Lower leg skin (tissue), 4 donors: ENCODE measurements at regions not wholly inside any gene's neighbourhood (a gene's known extent, or its start where the extent isn't known, plus 50 kb on each side); places are given as distances from the start of the nearest gene placed in this dataset.
"Not testable (repeated sequence)": the region's sequence is repeated elsewhere in the genome, so short reads cannot be mapped to it uniquely, and the experiment has no call there.

Experiments used
- DNase-seq, 2 donors: peaks; one replicate each; pipeline ENCODE4 v3.0.0-alpha.2; 2019; ENCODE audit warnings: low spot score in 2 of 2
- H3K4me3 ChIP-seq: fragments of 200-600 bp; sonication (generic); 2 replicates; pipeline ENCODE4 v1.5.1; 2017; ENCODE audit warnings: mild to moderate bottlenecking, low read depth; ENCODE audit not compliant: poor library complexity, severe bottlenecking
- POLR2A ChIP-seq, 2 donors: fragments of 450-650 bp; IDR thresholded peaks; one replicate each; pipeline ENCODE4 v1.6.1; 2016 to 2017; ENCODE audit warnings: antibody characterized with exemption in 2 of 2, mild to moderate bottlenecking in 1 of 2, moderate library complexity in 1 of 2
- WGBS, 2 donors: methylation state at CpG; one replicate each; pipeline ENCODE4 v1.1.5; 2018; 5-methylcytosine and 5-hydroxymethylcytosine counted together
- intact Hi-C: fragments of 100-400 bp; cut with DNase I; formaldehyde crosslinking; loops from one replicate; pipeline ENCODE4 v1.15.0; 2023; ENCODE audit warnings: low total_unique reads
- TF ChIP-seq, protein P1 (sequence below), 3 donors: fragments of 450-650 bp; IDR thresholded peaks; one replicate each; pipeline ENCODE4 v1.5.1; 2016; ENCODE audit warnings: antibody characterized with exemption in 3 of 3, mild to moderate bottlenecking in 3 of 3, moderate library complexity in 2 of 3

DNA sequence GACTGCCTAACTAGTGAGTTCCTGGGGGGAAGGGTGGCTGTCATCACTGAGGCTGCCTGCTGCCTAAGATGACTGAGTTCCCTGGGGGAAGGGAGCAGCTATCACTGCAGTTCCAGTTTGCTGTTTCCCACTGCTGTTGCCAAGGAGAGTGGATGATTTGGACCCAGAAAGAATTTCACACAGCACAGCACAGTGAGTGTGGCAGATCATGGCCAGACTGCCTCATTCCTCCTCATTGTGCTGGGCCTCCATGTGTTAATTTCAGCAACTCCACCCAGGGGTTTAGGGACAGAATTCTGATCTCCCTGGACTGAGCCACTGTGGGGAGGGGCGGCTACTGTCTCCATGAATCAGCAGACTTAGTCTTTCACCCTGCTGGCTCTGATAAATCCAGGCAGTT is 125.0 kb downstream of the TEX13C start:
- no peak for DNase-seq
- no peak overlapping the region for H3K4me3 ChIP-seq
- intact Hi-C loops: no loop called here
- WGBS, 2 donors: 29 to 63% methylated on average over 1 of the region's 1 CpG
- TF ChIP-seq, protein P1, sequence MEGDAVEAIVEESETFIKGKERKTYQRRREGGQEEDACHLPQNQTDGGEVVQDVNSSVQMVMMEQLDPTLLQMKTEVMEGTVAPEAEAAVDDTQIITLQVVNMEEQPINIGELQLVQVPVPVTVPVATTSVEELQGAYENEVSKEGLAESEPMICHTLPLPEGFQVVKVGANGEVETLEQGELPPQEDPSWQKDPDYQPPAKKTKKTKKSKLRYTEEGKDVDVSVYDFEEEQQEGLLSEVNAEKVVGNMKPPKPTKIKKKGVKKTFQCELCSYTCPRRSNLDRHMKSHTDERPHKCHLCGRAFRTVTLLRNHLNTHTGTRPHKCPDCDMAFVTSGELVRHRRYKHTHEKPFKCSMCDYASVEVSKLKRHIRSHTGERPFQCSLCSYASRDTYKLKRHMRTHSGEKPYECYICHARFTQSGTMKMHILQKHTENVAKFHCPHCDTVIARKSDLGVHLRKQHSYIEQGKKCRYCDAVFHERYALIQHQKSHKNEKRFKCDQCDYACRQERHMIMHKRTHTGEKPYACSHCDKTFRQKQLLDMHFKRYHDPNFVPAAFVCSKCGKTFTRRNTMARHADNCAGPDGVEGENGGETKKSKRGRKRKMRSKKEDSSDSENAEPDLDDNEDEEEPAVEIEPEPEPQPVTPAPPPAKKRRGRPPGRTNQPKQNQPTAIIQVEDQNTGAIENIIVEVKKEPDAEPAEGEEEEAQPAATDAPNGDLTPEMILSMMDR (IDR thresholded peaks at IDR 0.05): no peak
- TF ChIP-seq POLR2A (IDR thresholded peaks at IDR 0.05): no peak

DNA sequence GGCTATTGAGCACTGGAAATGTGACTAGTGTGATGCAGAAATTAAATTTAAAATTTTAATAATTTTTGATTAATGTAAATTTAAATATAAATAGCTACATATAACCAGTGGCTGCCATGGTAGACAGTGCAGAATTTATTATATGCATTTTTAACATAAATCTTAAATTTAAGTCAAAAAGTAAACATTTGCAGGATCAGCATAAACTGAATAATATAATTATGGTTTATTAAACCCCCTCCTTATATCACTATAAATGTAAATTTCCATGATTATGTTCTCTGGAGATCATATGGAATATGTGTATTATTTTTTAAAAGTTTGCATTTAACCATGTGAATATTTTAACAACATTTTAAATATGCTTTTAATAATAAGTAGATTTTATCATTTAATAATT is 155.8 kb downstream of the TEX13C start:
- TF ChIP-seq, protein P1 (IDR thresholded peaks at IDR 0.05): no peak
- no peak for TF ChIP-seq POLR2A (IDR thresholded peaks at IDR 0.05)
- DNase-seq: no peak
- no peak overlapping the region for H3K4me3 ChIP-seq
- intact Hi-C loops: no loop called here

- intact Hi-C loops: no loop called here
- no peak overlapping the region for H3K4me3 ChIP-seq
- DNase-seq: no peak
- WGBS, 2 donors: 83 to 86% methylated on average over 2 of the region's 2 CpGs
- no peak for TF ChIP-seq POLR2A (IDR thresholded peaks at IDR 0.05)
- TF ChIP-seq, protein P1 (IDR thresholded peaks at IDR 0.05): no peak
Observed at GRCh38 chrX:125492439-125492838, 172.8 kb downstream of the TEX13C start.

GRCh38 chrX:125493004-125493403 is 173.3 kb downstream of the TEX13C start:
- 46 to 53% methylated on average over 2 of the region's 2 CpGs for WGBS, 2 donors
- intact Hi-C loops, H3K4me3 ChIP-seq, DNase-seq: not testable (repeated sequence)

DNA sequence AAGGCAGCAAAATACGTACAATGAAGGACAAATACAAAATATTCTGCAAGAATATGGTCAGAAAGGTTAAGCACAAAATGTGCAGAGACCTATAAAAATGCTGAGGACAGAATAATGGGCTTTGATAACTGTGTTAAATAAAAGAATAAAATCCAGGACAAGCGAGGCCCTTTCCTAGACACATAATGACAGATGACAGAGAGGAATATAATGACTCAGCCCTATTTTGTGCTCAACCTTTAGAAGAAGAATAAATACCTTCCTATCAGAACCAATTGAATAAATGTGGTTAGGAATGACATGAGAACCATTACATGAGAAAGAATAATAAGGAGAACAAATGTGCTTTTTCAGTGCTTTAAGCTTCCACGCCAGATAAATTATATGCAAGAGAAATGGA is 178.0 kb downstream of the TEX13C start:
- intact Hi-C loops: no loop called here
- WGBS, 2 donors: 64 to 82% methylated on average over 3 of the region's 3 CpGs
- no peak overlapping the region for H3K4me3 ChIP-seq
- TF ChIP-seq POLR2A (IDR thresholded peaks at IDR 0.05): no peak
- TF ChIP-seq, protein P1 (IDR thresholded peaks at IDR 0.05): no peak
- no peak for DNase-seq

DNA sequence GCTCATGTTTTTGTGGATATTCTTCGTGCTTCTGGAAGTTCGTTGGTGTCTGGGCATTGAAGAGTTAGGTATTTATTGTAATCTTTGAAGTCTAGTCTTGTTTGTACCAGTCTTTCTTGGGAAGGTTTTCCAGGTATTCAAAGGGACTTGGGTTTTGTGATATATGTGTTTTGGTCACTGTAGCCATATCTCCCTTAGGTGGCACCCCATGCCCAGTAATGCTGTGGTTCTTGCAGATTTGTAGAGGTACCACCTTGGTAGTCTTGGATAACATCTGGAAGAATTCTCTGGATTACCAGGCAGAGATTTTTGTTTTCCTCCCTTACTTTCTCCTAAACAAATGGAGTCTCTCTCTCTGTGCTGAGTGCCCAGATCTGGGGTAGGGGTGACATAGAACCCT is 184.1 kb downstream of the TEX13C start:
- TF ChIP-seq, protein P1 (IDR thresholded peaks at IDR 0.05): no peak
- TF ChIP-seq POLR2A (IDR thresholded peaks at IDR 0.05): no peak
- no peak for DNase-seq
- 58 to 82% methylated on average over 2 of the region's 2 CpGs for WGBS, 2 donors
- H3K4me3 ChIP-seq: no peak overlapping the region
- intact Hi-C loops: no loop called here
